Keratinocyte (primary cell): ENCODE measurements at regions not wholly inside any gene's neighbourhood (a gene's known extent, or its start where the extent isn't known, plus 50 kb on each side); places are given as distances from the start of the nearest gene placed in this dataset.

ENCODE experiments used
- DNase-seq: peaks from one replicate; pipeline ENCODE4 v3.0.0-alpha.2; 2011; ENCODE audit warnings: low read depth, missing footprints, low spot score
- FAIRE-seq: peaks from 2 replicates; lab custom pipeline; 2011; peaks lifted over from hg19 to GRCh38; lab: Jason Lieb, UNC
- H2AFZ ChIP-seq: 2 replicates; pipeline ENCODE4 v1.6.0; 2012; ENCODE audit warnings: low read length, control low read depth, inconsistent platforms; ENCODE audit not compliant: control insufficient read depth
- H3K27ac ChIP-seq: 2 replicates; pipeline ENCODE4 v1.5.1; 2011; ENCODE audit warnings: low read length; ENCODE audit not compliant: control insufficient read depth, insufficient read depth
- H3K27me3 ChIP-seq: 3 replicates; pipeline ENCODE4 v1.6.0; 2011; ENCODE audit warnings: low read length; ENCODE audit not compliant: control insufficient read depth, insufficient read depth; ENCODE audit errors: extremely low read depth
- H3K36me3 ChIP-seq, 2 experiments: 2 replicates in 1 of 2; 3 replicates in 1 of 2; pipeline ENCODE4 v1.5.1; 2011; ENCODE audit warnings: low read length in 2 of 2, mild to moderate bottlenecking in 1 of 2; ENCODE audit not compliant: control insufficient read depth in 2 of 2, insufficient read depth in 2 of 2; ENCODE audit errors: extremely low read depth in 1 of 2
- H3K4me1 ChIP-seq: 3 replicates; pipeline ENCODE4 v1.5.1; 2011; ENCODE audit warnings: low read length; ENCODE audit not compliant: control insufficient read depth, insufficient read depth; ENCODE audit errors: extremely low read depth
- H3K4me2 ChIP-seq: 3 replicates; pipeline ENCODE4 v1.6.0; 2011; ENCODE audit warnings: low read depth, low read length; ENCODE audit not compliant: control insufficient read depth, insufficient read depth; ENCODE audit errors: extremely low read depth
- H3K4me3 ChIP-seq, 3 experiments: fragments of 200-600 bp in 1 of 3; sonication (generic) in 1 of 3; 2 replicates in 2 of 3; 3 replicates in 1 of 3; pipeline ENCODE4 v1.5.1; 2011 to 2016; ENCODE audit warnings: low read length in 3 of 3, mild to moderate bottlenecking in 3 of 3, control low read depth in 2 of 3, inconsistent platforms in 1 of 3, low read depth in 1 of 3, mixed read lengths in 1 of 3, mixed run types in 1 of 3, moderate library complexity in 1 of 3; ENCODE audit not compliant: control insufficient read depth in 2 of 3, insufficient read depth in 2 of 3; ENCODE audit errors: extremely low read depth in 1 of 3
- H3K79me2 ChIP-seq: 2 replicates; pipeline ENCODE4 v1.6.0; 2012; ENCODE audit warnings: low read length; ENCODE audit not compliant: control insufficient read depth, insufficient read depth
- H3K9ac ChIP-seq: 3 replicates; pipeline ENCODE4 v1.6.0; 2011; ENCODE audit warnings: low read length; ENCODE audit not compliant: control insufficient read depth, insufficient read depth; ENCODE audit errors: extremely low read depth
- H3K9me1 ChIP-seq: 3 replicates; pipeline ENCODE4 v1.6.0; 2011; ENCODE audit warnings: low read length; ENCODE audit not compliant: control insufficient read depth, insufficient read depth; ENCODE audit errors: extremely low read depth
- H3K9me3 ChIP-seq: 2 replicates; pipeline ENCODE4 v1.5.1; 2012; ENCODE audit warnings: low read depth, low read length; ENCODE audit not compliant: control insufficient read depth
- H4K20me1 ChIP-seq: 3 replicates; pipeline ENCODE4 v1.6.0; 2011; ENCODE audit warnings: low read length; ENCODE audit not compliant: control insufficient read depth, insufficient read depth; ENCODE audit errors: extremely low read depth
- CTCF ChIP-seq, 3 experiments: IDR thresholded peaks in 1 of 3; conservative IDR thresholded peaks in 1 of 3; optimal IDR thresholded peaks in 1 of 3; 2 replicates in 2 of 3; 3 replicates in 1 of 3; pipeline versions ENCODE3 to v1.5.1; 2011; ENCODE audit warnings: low read length in 3 of 3, mild to moderate bottlenecking in 3 of 3, moderate library complexity in 2 of 3, control low read depth in 1 of 3, inconsistent platforms in 1 of 3; ENCODE audit not compliant: insufficient read depth in 2 of 3; ENCODE audit errors: extremely low read depth in 1 of 3
- EZH2 ChIP-seq: IDR thresholded peaks from one replicate; pipeline ENCODE4 v1.6.1; 2012; ENCODE audit warnings: inconsistent platforms, mild to moderate bottlenecking, low read length, moderate library complexity
- dilution Hi-C: fragments of 300-500 bp; cut with MboI; formaldehyde crosslinking; loops from one replicate; pipeline ENCODE4 v1.7.0; 2020; ENCODE audit warnings: low sequenced_read_pairs; ENCODE audit not compliant: extremely low pct_ligation_motif_present

GRCh38 chr5:3116366-3116765 is 364.9 kb upstream of the IRX2 start:
- FAIRE-seq, result no peak

GRCh38 chr5:3114467-3114866 is 363.0 kb upstream of the IRX2 start:
- Histone ChIP-seq H2AFZ (no peak overlapping the region), H3K4me1 (no peaks in the 10 kb centered on the region), H3K36me3 (no peaks in the 10 kb centered on the region), H3K9me3 (no peaks in the 10 kb centered on the region), H3K4me2 (no peak overlapping the region), H3K27ac (no peak overlapping the region), H3K9me1 (no peaks in the 10 kb centered on the region), H3K9ac (no peak overlapping the region), H3K4me3 (no peak overlapping the region), H4K20me1 (no peaks in the 10 kb centered on the region), H3K27me3 (no peaks in the 10 kb centered on the region), H3K79me2 (no peaks in the 10 kb centered on the region)
- FAIRE-seq (no peak), DNase-seq (no peak)
- dilution Hi-C loops, result no loop called here
- TF ChIP-seq EZH2, result no peak
- TF ChIP-seq CTCF (optimal IDR thresholded peaks at IDR 0.05 in 1 of 3, IDR thresholded peaks at IDR 0.05 in 1 of 3, conservative IDR thresholded peaks at IDR 0.05 in 1 of 3; ENCODE audit: extremely low read depth in 1 of 3, insufficient read depth in 2 of 3, low read length in 3 of 3), result no peak

More at GRCh38 chr5:3116366-3116765, 364.9 kb upstream of the IRX2 start:
- Histone ChIP-seq H3K9me1 (no peaks in the 10 kb centered on the region), H3K36me3 (no peaks in the 10 kb centered on the region), H2AFZ (no peak overlapping the region), H3K9ac (no peak overlapping the region), H3K79me2 (no peaks in the 10 kb centered on the region), H3K4me1 (no peaks in the 10 kb centered on the region), H4K20me1 (no peaks in the 10 kb centered on the region), H3K4me2 (no peak overlapping the region), H3K27me3 (no peaks in the 10 kb centered on the region), H3K27ac (no peak overlapping the region), H3K9me3 (no peaks in the 10 kb centered on the region), H3K4me3 (no peak overlapping the region)
- no peak for TF ChIP-seq EZH2
- no peak for TF ChIP-seq CTCF (optimal IDR thresholded peaks at IDR 0.05 in 1 of 3, IDR thresholded peaks at IDR 0.05 in 1 of 3, conservative IDR thresholded peaks at IDR 0.05 in 1 of 3; ENCODE audit: extremely low read depth in 1 of 3, insufficient read depth in 2 of 3, low read length in 3 of 3)
- DNase-seq, result no peak
- dilution Hi-C loops, result no loop called here
